GM19238 (cell line): ENCODE measurements at regions not wholly inside any gene's neighbourhood (a gene's known extent, or its start where the extent isn't known, plus 50 kb on each side); places are given as distances from the start of the nearest gene placed in this dataset.
"Not testable (repeated sequence)": the region's sequence is repeated elsewhere in the genome, so short reads cannot be mapped to it uniquely, and the experiment has no call there.

ENCODE experiments used
- DNase-seq: peaks from one replicate; pipeline ENCODE4 v3.0.0; 2011; ENCODE audit warnings: low spot score; ENCODE audit not compliant: insufficient read length

GRCh38 chr2:47690706-47691325 lies 92.1 kb upstream of the MSH6 start:
- not testable (repeated sequence) for DNase-seq

DNA sequence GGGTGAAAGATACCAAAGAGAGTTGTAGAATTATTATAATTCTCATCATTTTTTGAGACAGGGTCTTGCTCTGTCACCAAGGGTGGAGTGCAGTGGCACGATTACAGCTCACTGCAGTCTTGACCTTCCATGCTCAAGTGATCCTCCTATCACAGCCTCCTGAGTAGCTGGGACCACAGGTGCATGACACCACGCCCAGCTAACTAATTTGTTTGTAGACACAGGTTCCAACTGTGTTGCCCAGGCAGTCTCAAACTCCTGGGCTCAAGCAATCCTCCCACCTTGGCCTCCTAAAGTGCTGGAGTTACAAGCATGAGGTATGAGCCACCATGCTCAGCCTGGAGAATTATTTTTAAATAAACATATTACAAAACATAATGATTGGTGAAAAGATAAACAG lies 92.8 kb upstream of the MSH6 start:
- no peak for DNase-seq

DNA sequence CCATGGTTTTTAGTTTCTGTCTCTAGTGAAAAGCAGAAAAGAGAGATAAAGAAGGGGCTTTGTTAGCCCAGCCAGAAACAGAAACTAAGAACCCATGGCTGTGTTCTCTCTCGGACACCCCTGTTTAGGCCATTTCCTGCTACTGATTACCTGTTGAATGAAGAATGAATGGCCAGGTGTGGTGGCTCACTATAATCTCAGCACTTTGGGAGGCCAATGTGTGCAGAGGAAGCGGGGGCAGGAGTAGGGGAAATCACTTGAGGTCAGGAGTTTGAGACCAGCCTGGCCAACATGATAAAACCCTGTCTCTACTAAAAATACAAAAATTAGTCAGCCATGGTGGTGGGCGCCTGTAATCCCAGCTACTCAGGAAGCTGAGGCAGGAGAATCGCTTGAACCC lies 93.8 kb upstream of the MSH6 start:
- DNase-seq: not testable (repeated sequence)

- DNase-seq: no peak
Observed at GRCh38 chr2:47688561-47688960, 94.4 kb upstream of the MSH6 start.

DNA sequence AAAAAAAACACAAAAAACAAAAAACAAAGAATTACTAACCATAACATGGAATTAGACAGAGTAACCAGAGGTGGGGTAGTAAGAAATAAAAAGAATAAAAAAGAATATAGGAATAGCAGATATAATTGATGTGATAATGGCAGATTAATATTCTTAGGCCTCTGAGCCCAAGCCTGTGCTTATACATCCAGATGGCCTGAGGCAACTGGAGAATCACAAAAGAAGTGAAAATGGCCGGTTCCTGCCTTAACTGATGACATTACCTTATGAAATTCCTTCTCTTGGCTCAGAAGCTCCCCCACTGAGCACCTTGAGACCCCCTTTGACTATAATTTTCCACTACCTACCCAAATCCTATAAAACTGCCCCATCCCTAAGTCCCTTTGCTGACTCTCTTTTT lies 95.1 kb upstream of the MSH6 start:
- DNase-seq: no peak

- no peak for DNase-seq
Observed at GRCh38 chr2:47686018-47686417, 96.9 kb upstream of the MSH6 start.

DNA sequence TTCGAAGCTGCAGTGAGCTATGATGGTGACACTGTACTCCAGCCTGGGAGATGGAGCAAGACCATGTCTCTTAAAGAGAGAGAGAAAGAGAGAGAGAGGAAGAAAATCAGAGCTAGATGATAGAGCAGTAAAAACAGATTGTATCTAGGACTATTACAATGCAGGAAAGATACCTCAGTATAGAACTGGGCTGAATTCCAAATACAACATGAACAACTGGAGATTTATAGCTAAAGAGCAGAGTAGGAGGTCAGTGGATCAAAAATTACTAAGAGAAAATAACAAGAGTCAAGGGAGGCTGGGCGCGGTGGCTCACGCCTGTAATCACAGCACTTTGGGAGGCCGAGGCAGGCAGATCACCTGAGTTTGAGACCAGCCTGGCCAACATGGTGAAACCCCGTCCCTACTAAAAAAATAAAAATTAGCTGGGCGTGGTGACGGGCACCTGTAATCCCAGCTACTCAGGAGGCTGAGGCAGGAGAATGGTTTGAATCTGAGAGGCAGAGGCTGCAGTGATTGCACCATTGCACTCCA lies 100.7 kb upstream of the MSH6 start:
- no peak for DNase-seq

- no peak for DNase-seq
Observed at GRCh38 chr2:47676261-47676926, 105.6 kb upstream of the KCNK12 start.

DNA sequence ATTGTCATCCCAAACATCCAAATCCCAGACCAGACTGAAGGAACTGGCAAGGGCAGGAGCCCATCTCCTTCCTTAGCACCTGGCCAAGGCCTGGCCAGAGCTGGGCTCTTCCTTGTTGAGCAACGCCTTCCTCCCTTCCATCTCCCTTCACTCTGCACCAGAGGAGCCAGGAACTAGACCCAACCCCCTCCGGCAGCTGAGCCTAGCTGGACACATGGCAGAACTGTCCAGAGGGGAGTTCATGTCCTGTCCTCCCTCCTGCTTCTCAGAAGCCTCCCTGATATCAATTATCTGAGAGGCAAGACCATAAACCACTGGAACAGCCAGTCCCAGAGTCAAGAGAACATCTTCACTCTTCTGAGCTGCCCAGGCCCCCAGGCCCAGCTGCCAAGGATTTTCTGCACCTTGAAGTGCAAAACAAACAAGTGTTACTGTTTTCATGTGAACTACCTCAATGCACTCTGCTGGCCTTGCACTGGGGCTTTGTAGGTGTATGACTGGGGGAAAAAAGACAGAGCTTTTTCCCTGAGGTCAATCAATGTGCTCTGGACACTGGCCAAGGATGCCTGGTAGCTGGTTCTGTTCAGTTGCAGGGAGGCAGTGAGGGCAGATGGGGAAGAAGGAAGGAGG lies 104.5 kb upstream of the KCNK12 start:
- DNase-seq: no peak

GRCh38 chr2:47666332-47666731 lies 95.5 kb upstream of the KCNK12 start:
- DNase-seq: no peak

- DNase-seq: no peak
Observed at GRCh38 chr2:47664817-47665216, 94.0 kb upstream of the KCNK12 start.

GRCh38 chr2:47662552-47662951 lies 91.8 kb upstream of the KCNK12 start:
- no peak for DNase-seq

GRCh38 chr2:47661310-47661709 lies 90.5 kb upstream of the KCNK12 start:
- DNase-seq: no peak

DNA sequence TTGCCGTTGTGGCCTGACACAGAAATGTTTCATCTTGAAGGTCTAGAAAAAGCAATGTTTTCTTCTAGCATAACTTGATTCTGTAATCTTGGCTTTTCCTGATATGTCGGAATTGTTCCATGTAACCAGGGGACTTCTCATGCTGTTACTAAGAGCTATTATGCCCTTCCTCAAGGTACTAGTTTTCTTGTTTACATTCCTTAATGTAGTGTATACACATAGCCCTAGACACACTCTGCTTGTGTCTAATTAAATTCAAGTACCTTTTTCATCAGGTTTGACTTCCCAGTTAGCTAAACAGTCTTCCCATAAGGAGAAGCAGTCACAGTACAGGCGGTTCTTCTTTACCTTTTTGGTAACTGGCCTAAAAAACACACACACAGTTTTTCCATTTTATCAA lies 89.4 kb upstream of the KCNK12 start:
- no peak for DNase-seq

- DNase-seq: no peak
Observed at GRCh38 chr2:47658646-47659320, 88.0 kb upstream of the KCNK12 start.

DNA sequence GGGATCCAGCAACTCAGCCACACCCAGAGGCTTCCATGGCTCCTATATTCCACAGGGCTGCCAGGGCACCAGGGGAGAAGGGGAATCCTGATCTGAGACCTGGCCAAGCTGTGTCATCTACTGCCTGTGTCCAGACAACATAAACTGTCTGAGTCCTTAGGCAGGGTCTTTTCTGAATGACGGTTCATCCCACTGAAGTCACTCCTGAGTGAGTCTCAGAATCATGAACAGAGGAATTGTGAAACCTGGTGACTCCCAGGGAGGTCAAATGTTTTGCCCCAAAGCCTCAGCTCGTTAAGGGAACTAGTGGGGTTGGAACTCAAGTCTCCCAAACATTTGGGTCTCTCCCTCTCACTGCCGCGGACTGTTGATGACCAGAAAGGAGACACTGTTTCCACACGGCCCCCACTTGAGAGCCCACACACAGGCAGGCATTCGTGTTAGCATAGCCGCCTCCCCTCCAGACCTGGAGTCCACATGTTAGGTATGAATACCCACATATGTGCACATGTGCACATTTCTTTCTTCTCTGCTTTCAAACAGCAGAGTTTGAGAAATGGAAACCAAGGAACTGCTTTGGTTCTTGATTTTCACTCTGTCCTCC lies 87.2 kb upstream of the KCNK12 start:
- no peak for DNase-seq

- DNase-seq: no peak
Observed at GRCh38 chr2:47656715-47657600, 86.2 kb upstream of the KCNK12 start.

GRCh38 chr2:47655563-47655880 lies 84.7 kb upstream of the KCNK12 start:
- no peak for DNase-seq

- DNase-seq: peak; percentile 71
Observed at GRCh38 chr2:47654790-47655562, 84.2 kb upstream of the KCNK12 start.
